ENCODE measurements at regions not wholly inside any gene's neighbourhood (a gene's known extent, or its start where the extent isn't known, plus 50 kb on each side); places are given as distances from the start of the nearest gene placed in this dataset.

DNA sequence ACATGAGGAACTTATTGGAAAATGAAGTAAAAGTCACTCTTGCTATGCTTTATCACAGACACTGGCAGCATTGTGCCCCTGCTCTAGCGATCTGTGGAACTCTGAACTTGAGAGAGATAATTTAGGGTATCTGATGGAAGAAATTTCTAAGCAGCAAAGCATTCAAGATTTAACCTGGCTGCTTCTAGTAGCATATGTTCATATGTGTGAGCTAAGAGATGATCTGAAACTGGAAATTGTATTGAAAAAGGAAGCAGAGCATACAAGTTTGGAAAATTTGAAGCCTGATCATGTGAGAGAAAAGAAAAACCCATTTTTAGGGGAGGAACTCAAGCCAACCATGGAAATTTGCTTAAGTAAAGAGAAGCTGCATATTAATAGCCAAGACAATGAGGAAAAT, 657.7 kb downstream of the TRAM1L1 start:
- TF ChIP-seq, protein P1, sequence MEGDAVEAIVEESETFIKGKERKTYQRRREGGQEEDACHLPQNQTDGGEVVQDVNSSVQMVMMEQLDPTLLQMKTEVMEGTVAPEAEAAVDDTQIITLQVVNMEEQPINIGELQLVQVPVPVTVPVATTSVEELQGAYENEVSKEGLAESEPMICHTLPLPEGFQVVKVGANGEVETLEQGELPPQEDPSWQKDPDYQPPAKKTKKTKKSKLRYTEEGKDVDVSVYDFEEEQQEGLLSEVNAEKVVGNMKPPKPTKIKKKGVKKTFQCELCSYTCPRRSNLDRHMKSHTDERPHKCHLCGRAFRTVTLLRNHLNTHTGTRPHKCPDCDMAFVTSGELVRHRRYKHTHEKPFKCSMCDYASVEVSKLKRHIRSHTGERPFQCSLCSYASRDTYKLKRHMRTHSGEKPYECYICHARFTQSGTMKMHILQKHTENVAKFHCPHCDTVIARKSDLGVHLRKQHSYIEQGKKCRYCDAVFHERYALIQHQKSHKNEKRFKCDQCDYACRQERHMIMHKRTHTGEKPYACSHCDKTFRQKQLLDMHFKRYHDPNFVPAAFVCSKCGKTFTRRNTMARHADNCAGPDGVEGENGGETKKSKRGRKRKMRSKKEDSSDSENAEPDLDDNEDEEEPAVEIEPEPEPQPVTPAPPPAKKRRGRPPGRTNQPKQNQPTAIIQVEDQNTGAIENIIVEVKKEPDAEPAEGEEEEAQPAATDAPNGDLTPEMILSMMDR (IDR thresholded peaks at IDR 0.05) = no peak
- no peak for TF ChIP-seq POLR2A (IDR thresholded peaks at IDR 0.05)

Data from heart left ventricle (tissue), 13 donors.